Right lobe of liver (tissue), 6 donors: ENCODE measurements at regions not wholly inside any gene's neighbourhood (a gene's known extent, or its start where the extent isn't known, plus 50 kb on each side); places are given as distances from the start of the nearest gene placed in this dataset.

ENCODE experiments used
- ATAC-seq, 4 donors: fragments of 200-7000 bp; cut with Tn5 transposase; one replicate each; pipeline ENCODE4 v1.9.1; 2020; ENCODE audit warnings: mild to moderate bottlenecking in 4 of 4, moderate library complexity in 4 of 4
- DNase-seq, 3 donors: peaks; one replicate each; pipeline ENCODE4 v3.0.0-alpha.2; 2020
- H3K27ac ChIP-seq, 3 donors: fragments of 200-600 bp; one replicate each; pipeline ENCODE4 v1.8.0; 2022
- H3K27me3 ChIP-seq, 2 donors: fragments of 200-600 bp; one replicate each; pipeline ENCODE4 v1.8.0; 2022
- H3K36me3 ChIP-seq, 4 donors: fragments of 200-600 bp; sonication (generic) in 1 of 4; one replicate each; pipeline versions ENCODE4 v1.5.1 to v1.8.0; 2017 to 2022; ENCODE audit warnings: control low read depth in 1 of 4
- H3K4me1 ChIP-seq, 4 donors: fragments of 200-600 bp; sonication (generic) in 1 of 4; one replicate each; pipeline versions ENCODE4 v1.5.1 to v1.8.0; 2017 to 2022; ENCODE audit warnings: control low read depth in 1 of 4
- H3K4me3 ChIP-seq, 3 donors: fragments of 200-600 bp; one replicate each; pipeline ENCODE4 v1.8.0; 2022
- H3K9me3 ChIP-seq, 4 donors: fragments of 200-600 bp; sonication (generic) in 1 of 4; one replicate each; pipeline versions ENCODE4 v1.5.1 to v1.8.0; 2017 to 2022; ENCODE audit warnings: control low read depth in 1 of 4
- POLR2A ChIP-seq: fragments of 450-650 bp; IDR thresholded peaks from one replicate; pipeline ENCODE4 v1.6.1; 2017; ENCODE audit warnings: antibody characterized with exemption, mild to moderate bottlenecking
- WGBS: methylation state at CpG from one replicate; pipeline ENCODE4 v1.1.6; 2018; ENCODE audit warnings: low coverage, low lambda C conversion rate; ENCODE audit not compliant: insufficient coverage; ENCODE audit errors: missing lambda C conversion rate; 5-methylcytosine and 5-hydroxymethylcytosine counted together
- intact Hi-C, 2 donors: fragments of 100-400 bp; cut with DNase I; formaldehyde crosslinking; loops; one replicate each; pipeline versions ENCODE4 v1.11.2 to v1.14.1; 2022
- TF ChIP-seq, protein P1 (sequence below), 4 donors: fragments of 200-600 bp in 3 of 4; fragments of 450-650 bp in 1 of 4; IDR thresholded peaks; one replicate each; pipeline versions ENCODE4 v1.5.1 to v1.8.0; 2016 to 2022; ENCODE audit warnings: antibody characterized with exemption in 4 of 4, mild to moderate bottlenecking in 2 of 4
- donor health status: DM: no; HTN: yes; CAD: no.
- donor health status: DM: no; HTN: no; CAD: no.
- donor health status: DM: no; HTN: no; CAD: no.
- donor health status: DM: no; HTN: yes; CAD: no.
- donor health status: DM: no; HTN: yes; CAD: no.

- Histone ChIP-seq H3K4me3 (no peak overlapping the region), H3K27ac (no peak overlapping the region), H3K27me3 (no peaks in the 10 kb centered on the region), H3K9me3 (no peaks in the 10 kb centered on the region), H3K4me1 (no peaks in the 10 kb centered on the region), H3K36me3 (no peaks in the 10 kb centered on the region)
- ATAC-seq (no peak), DNase-seq (no peak)
- intact Hi-C loops = no loop called here
- WGBS = 64% methylated on average over 5 of the region's 6 CpGs
- TF ChIP-seq, protein P1, sequence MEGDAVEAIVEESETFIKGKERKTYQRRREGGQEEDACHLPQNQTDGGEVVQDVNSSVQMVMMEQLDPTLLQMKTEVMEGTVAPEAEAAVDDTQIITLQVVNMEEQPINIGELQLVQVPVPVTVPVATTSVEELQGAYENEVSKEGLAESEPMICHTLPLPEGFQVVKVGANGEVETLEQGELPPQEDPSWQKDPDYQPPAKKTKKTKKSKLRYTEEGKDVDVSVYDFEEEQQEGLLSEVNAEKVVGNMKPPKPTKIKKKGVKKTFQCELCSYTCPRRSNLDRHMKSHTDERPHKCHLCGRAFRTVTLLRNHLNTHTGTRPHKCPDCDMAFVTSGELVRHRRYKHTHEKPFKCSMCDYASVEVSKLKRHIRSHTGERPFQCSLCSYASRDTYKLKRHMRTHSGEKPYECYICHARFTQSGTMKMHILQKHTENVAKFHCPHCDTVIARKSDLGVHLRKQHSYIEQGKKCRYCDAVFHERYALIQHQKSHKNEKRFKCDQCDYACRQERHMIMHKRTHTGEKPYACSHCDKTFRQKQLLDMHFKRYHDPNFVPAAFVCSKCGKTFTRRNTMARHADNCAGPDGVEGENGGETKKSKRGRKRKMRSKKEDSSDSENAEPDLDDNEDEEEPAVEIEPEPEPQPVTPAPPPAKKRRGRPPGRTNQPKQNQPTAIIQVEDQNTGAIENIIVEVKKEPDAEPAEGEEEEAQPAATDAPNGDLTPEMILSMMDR (IDR thresholded peaks at IDR 0.05) = no peak
- no peak for TF ChIP-seq POLR2A
Observed at GRCh38 chr16:76800196-76800595, 390.8 kb upstream of the MON1B start.

- ATAC-seq (no peak), DNase-seq (no peak)
- intact Hi-C loops = no loop called here
- Histone ChIP-seq H3K27ac (no peak overlapping the region), H3K9me3 (no peaks in the 10 kb centered on the region), H3K4me1 (no peaks in the 10 kb centered on the region), H3K36me3 (no peaks in the 10 kb centered on the region), H3K4me3 (no peak overlapping the region), H3K27me3 (no peaks in the 10 kb centered on the region)
- TF ChIP-seq, protein P1 (IDR thresholded peaks at IDR 0.05) = no peak
- no peak for TF ChIP-seq POLR2A
- 47% methylated on average over 4 of the region's 4 CpGs for WGBS
Observed at GRCh38 chr16:76801357-76801756, 389.6 kb upstream of the MON1B start.

- no peak overlapping the region for H3K4me3 ChIP-seq
- no peak overlapping the region for H3K27ac ChIP-seq
- no peaks in the 10 kb centered on the region for H3K36me3 ChIP-seq
- DNase-seq (no peak), ATAC-seq (no peak)
- TF ChIP-seq, protein P1 (IDR thresholded peaks at IDR 0.05) = no peak
- TF ChIP-seq POLR2A = no peak
- no peaks in the 10 kb centered on the region for H3K4me1 ChIP-seq
- intact Hi-C loops = no loop called here
- WGBS = 38% methylated on average over 2 of the region's 2 CpGs
- H3K27me3 ChIP-seq = no peaks in the 10 kb centered on the region
- H3K9me3 ChIP-seq = no peaks in the 10 kb centered on the region
Observed at GRCh38 chr16:76816475-76816874, 374.5 kb upstream of the MON1B start.

DNA sequence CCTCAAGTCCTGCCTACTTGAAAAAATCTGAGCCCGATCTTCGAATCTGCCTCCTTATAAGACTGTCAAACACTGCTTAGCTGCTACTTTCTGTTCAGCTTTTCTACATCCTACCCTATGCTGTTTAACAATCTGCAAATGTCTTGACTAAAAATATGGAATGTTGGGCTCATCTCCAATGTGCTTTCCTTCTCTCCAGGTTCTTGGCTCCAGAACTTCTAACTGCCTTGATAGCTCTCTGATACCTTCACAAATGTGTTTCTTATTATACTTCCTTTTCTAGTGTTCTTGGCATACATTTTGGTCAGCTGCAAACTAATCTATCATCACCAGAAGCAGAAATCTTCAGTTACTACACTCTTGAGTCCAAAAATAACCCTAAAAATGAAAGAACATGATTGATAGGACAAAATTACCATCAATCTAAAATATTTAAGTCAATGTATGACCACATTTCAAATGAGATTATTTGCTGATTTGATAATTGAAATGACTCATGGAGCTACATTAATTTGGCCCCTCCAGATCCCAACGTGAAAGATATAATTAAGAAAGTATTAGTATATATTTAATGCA lies 372.3 kb upstream of the MON1B start:
- no peaks in the 10 kb centered on the region for H3K36me3 ChIP-seq

More for the DNA sequence above, 372.3 kb upstream of the MON1B start:
- H3K9me3 ChIP-seq = no peaks in the 10 kb centered on the region
- intact Hi-C loops = no loop called here
- H3K27ac ChIP-seq = no peak overlapping the region
- TF ChIP-seq, protein P1 (IDR thresholded peaks at IDR 0.05) = no peak
- no peak for TF ChIP-seq POLR2A
- H3K27me3 ChIP-seq = no peaks in the 10 kb centered on the region
- no peak overlapping the region for H3K4me3 ChIP-seq
- no peak for ATAC-seq
- 62% methylated on average over 3 of the region's 3 CpGs for WGBS
- H3K4me1 ChIP-seq = no peaks in the 10 kb centered on the region
- no peak for DNase-seq
